ENCODE measurements at regions not wholly inside any gene's neighbourhood (a gene's known extent, or its start where the extent isn't known, plus 50 kb on each side); places are given as distances from the start of the nearest gene placed in this dataset.

DNA sequence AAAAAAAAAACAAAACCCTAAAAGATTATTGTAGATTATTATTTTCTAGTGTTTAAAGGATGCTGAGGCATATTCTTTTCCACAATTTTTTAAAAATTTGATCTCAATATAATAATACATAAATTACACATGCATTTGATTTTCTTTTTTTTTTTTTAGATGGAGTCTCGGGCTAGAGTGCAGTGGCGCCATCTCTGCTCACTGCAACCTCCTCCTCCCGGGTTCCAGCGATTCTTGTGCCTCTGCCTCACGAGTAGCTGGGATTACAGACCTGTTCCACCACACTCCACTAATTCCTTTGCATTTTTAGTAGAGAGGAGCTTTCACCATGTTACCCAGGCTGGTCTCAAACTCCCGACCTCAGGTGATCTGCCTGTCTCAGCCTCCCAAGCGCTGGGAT lies 83.5 kb upstream of the TSPAN5 start:
- TF ChIP-seq EZH2 (IDR thresholded peaks at IDR 0.05) (no peak), EZH2phosphoT487 (IDR thresholded peaks at IDR 0.05) (no peak)
- TF ChIP-seq, protein P1, sequence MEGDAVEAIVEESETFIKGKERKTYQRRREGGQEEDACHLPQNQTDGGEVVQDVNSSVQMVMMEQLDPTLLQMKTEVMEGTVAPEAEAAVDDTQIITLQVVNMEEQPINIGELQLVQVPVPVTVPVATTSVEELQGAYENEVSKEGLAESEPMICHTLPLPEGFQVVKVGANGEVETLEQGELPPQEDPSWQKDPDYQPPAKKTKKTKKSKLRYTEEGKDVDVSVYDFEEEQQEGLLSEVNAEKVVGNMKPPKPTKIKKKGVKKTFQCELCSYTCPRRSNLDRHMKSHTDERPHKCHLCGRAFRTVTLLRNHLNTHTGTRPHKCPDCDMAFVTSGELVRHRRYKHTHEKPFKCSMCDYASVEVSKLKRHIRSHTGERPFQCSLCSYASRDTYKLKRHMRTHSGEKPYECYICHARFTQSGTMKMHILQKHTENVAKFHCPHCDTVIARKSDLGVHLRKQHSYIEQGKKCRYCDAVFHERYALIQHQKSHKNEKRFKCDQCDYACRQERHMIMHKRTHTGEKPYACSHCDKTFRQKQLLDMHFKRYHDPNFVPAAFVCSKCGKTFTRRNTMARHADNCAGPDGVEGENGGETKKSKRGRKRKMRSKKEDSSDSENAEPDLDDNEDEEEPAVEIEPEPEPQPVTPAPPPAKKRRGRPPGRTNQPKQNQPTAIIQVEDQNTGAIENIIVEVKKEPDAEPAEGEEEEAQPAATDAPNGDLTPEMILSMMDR (IDR thresholded peaks at IDR 0.05): no peak
